ENCODE measurements at regions not wholly inside any gene's neighbourhood (a gene's known extent, or its start where the extent isn't known, plus 50 kb on each side); places are given as distances from the start of the nearest gene placed in this dataset.
A peak's percentile ranks its signal among the peaks of the same experiment; 100 is the strongest.
"Not testable (repeated sequence)": the region's sequence is repeated elsewhere in the genome, so short reads cannot be mapped to it uniquely, and the experiment has no call there.

DNA sequence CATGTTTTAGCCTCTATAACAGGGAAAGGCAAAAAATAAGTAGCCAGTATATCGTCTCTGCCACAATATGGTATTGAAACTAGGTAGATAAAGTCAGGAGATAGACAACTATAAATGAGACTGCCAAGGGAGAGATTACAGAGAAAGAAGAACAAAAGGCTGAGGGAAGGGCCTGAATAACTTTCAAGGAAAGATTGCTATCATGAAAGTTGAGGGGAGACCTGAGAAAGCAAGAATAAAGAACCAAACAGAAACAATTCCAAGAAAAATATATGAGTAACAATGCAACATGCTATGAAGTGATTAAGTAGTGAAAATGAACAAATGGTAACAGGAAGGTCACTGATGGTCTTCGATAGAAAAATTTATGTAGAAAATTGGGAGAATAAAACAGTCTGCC lies 690.1 kb downstream of the METTL15 start:
- peak overlapping the region; percentile 23; the same call in 1 of the 2 replicates for H2AFZ ChIP-seq
- no peaks in the 10 kb centered on the region for H3K9me2 ChIP-seq (ENCODE audit: insufficient read depth)
- no peaks in the 10 kb centered on the region for H3K79me2 ChIP-seq (ENCODE audit: insufficient read depth)
- no peaks in the 10 kb centered on the region for H3K27me3 ChIP-seq (replicated peaks; ENCODE audit: insufficient read depth)
- H3K9me3 ChIP-seq (ENCODE audit: low read depth) = no peaks in the 10 kb centered on the region
- no peaks in the 10 kb centered on the region for H3K4me1 ChIP-seq (ENCODE audit: insufficient read depth)
- H3F3A ChIP-seq (ENCODE audit: insufficient read depth) = no peaks in the 10 kb centered on the region
- no peak for DNase-seq
- WGBS, 2 experiments (ENCODE audit: low coverage in 1 of 2, low lambda C conversion rate in 2 of 2, missing lambda C conversion rate in 2 of 2) = 16 to 29% methylated on average over 2 of the region's 2 CpGs
- no peak overlapping the region for H3K4me2 ChIP-seq (ENCODE audit: unreplicated experiment)
- H3K36me3 ChIP-seq (ENCODE audit: low read depth) = no peaks in the 10 kb centered on the region
- no peaks in the 10 kb centered on the region for H4K20me1 ChIP-seq (ENCODE audit: insufficient read depth)
- in situ Hi-C loops (cut with MboI) = no loop called here
- no peak overlapping the region for H3K4me3 ChIP-seq
- no peak for TF ChIP-seq EZH2phosphoT487 (IDR thresholded peaks at IDR 0.05; ENCODE audit: insufficient read depth, low read depth)
- no peak for TF ChIP-seq EZH2 (IDR thresholded peaks at IDR 0.05; ENCODE audit: insufficient read depth, poor library complexity, severe bottlenecking)
- no peak overlapping the region for H3K9ac ChIP-seq
- H3K27ac ChIP-seq = no peak overlapping the region

DNA sequence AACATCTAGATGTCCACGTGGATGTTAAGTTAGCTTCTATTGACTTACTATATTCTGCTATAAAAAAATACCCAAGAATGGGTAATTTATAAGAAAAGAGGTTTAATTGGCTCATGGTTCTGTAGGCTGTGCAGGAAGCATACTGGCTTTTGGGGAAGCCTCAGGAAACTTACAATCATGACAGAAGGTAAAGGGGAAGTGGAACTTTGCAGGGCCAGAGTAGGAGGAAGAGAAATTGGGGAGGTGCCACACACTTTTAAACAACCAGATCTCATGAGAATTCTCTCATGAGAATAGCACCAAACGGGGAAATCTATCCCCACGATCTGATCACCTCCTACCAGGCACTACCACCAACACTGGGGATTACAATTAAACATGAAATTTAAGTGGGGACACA lies 689.3 kb downstream of the METTL15 start:
- Histone ChIP-seq H3K9me3 (ENCODE audit: low read depth) (no peaks in the 10 kb centered on the region), H3K4me1 (ENCODE audit: insufficient read depth) (no peaks in the 10 kb centered on the region), H3K4me3 (no peak overlapping the region), H3F3A (ENCODE audit: insufficient read depth) (no peaks in the 10 kb centered on the region), H3K9ac (no peak overlapping the region), H3K36me3 (ENCODE audit: low read depth) (no peaks in the 10 kb centered on the region), H3K9me2 (ENCODE audit: insufficient read depth) (no peaks in the 10 kb centered on the region), H3K27ac (no peak overlapping the region), H3K27me3 (replicated peaks; ENCODE audit: insufficient read depth) (no peaks in the 10 kb centered on the region), H3K79me2 (ENCODE audit: insufficient read depth) (no peaks in the 10 kb centered on the region), H2AFZ (no peak overlapping the region), H4K20me1 (ENCODE audit: insufficient read depth) (no peaks in the 10 kb centered on the region), H3K4me2 (ENCODE audit: unreplicated experiment) (no peak overlapping the region)
- WGBS, 2 experiments (ENCODE audit: low coverage in 1 of 2, low lambda C conversion rate in 2 of 2, missing lambda C conversion rate in 2 of 2) = 21 to 34% methylated on average over 3 of the region's 3 CpGs
- no peak for DNase-seq
- in situ Hi-C loops (cut with MboI) = no loop called here
- TF ChIP-seq EZH2phosphoT487 (IDR thresholded peaks at IDR 0.05; ENCODE audit: insufficient read depth, low read depth) (no peak), EZH2 (IDR thresholded peaks at IDR 0.05; ENCODE audit: insufficient read depth, poor library complexity, severe bottlenecking) (no peak)

DNA sequence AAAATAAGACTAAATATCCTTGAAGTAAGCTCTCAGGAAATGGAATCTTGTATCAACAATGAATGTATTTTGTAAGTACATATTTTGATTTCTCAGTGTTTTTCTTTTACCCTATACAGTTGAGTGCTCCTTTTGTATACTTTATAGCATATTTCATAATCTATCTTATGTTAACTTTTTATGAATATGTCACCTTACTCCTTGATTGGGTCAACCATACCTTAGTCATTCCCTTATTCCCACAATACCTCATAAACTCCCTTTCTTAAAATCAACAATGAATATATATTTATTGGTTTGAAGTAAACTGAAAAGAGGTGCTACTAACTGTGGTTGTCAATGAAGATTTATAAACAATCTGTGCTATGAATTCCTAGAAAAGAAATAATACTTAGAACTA lies 686.2 kb downstream of the METTL15 start:
- H4K20me1 ChIP-seq (ENCODE audit: insufficient read depth) = no peaks in the 10 kb centered on the region
- no peaks in the 10 kb centered on the region for H3F3A ChIP-seq (ENCODE audit: insufficient read depth)
- no peak overlapping the region for H2AFZ ChIP-seq
- H3K9ac ChIP-seq = no peak overlapping the region
- H3K36me3 ChIP-seq (ENCODE audit: low read depth) = no peaks in the 10 kb centered on the region
- H3K27me3 ChIP-seq (replicated peaks; ENCODE audit: insufficient read depth) = no peaks in the 10 kb centered on the region
- TF ChIP-seq EZH2phosphoT487 (IDR thresholded peaks at IDR 0.05; ENCODE audit: insufficient read depth, low read depth) (no peak), EZH2 (IDR thresholded peaks at IDR 0.05; ENCODE audit: insufficient read depth, poor library complexity, severe bottlenecking) (no peak)
- no peak overlapping the region for H3K4me3 ChIP-seq
- H3K4me2 ChIP-seq (ENCODE audit: unreplicated experiment) = no peak overlapping the region
- no peaks in the 10 kb centered on the region for H3K79me2 ChIP-seq (ENCODE audit: insufficient read depth)
- H3K27ac ChIP-seq = no peak overlapping the region
- H3K4me1 ChIP-seq (ENCODE audit: insufficient read depth) = no peaks in the 10 kb centered on the region
- H3K9me3 ChIP-seq (ENCODE audit: low read depth) = no peaks in the 10 kb centered on the region
- DNase-seq = no peak
- in situ Hi-C loops (cut with MboI) = no loop called here
- H3K9me2 ChIP-seq (ENCODE audit: insufficient read depth) = no peaks in the 10 kb centered on the region

DNA sequence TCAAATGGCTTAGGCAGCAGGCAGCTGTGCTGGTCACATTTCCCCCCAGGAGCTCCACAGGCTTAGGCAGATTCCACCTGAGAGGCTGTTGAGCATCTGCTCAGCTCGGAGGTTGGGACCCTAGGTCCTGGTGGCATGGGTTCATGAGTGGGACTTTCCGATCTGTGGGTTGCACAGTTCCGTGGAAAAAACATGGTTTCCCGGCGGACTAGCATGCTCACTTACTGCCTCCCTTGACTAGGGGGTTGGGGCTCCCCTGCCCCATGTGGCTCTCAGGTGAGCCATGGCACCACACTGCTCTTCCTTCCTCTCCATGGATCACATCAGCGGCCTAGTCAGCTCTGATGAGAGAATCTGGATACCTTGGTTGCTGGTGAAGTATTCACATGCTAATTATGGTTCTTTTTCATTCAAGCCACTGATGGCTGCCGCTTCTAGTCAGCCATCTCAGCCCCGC lies 685.1 kb downstream of the METTL15 start:
- no peaks in the 10 kb centered on the region for H4K20me1 ChIP-seq (ENCODE audit: insufficient read depth)
- H2AFZ ChIP-seq = no peak overlapping the region
- no peaks in the 10 kb centered on the region for H3K9me3 ChIP-seq (ENCODE audit: low read depth)
- H3K4me1 ChIP-seq (ENCODE audit: insufficient read depth) = no peaks in the 10 kb centered on the region
- no peak overlapping the region for H3K27ac ChIP-seq
- no peak overlapping the region for H3K4me3 ChIP-seq
- TF ChIP-seq EZH2phosphoT487 (IDR thresholded peaks at IDR 0.05; ENCODE audit: insufficient read depth, low read depth) (no peak), EZH2 (IDR thresholded peaks at IDR 0.05; ENCODE audit: insufficient read depth, poor library complexity, severe bottlenecking) (no peak)
- H3K27me3 ChIP-seq (replicated peaks; ENCODE audit: insufficient read depth) = no peaks in the 10 kb centered on the region
- no peaks in the 10 kb centered on the region for H3K36me3 ChIP-seq (ENCODE audit: low read depth)
- in situ Hi-C loops (cut with MboI) = no loop called here
- no peak overlapping the region for H3K9ac ChIP-seq
- no peak overlapping the region for H3K4me2 ChIP-seq (ENCODE audit: unreplicated experiment)
- no peaks in the 10 kb centered on the region for H3K79me2 ChIP-seq (ENCODE audit: insufficient read depth)
- no peak for DNase-seq
- 60 to 61% methylated on average over 8 of the region's 8 CpGs for WGBS, 2 experiments (ENCODE audit: low coverage in 1 of 2, low lambda C conversion rate in 2 of 2, missing lambda C conversion rate in 2 of 2)
- H3K9me2 ChIP-seq (ENCODE audit: insufficient read depth) = no peaks in the 10 kb centered on the region
- H3F3A ChIP-seq (ENCODE audit: insufficient read depth) = no peaks in the 10 kb centered on the region

DNA sequence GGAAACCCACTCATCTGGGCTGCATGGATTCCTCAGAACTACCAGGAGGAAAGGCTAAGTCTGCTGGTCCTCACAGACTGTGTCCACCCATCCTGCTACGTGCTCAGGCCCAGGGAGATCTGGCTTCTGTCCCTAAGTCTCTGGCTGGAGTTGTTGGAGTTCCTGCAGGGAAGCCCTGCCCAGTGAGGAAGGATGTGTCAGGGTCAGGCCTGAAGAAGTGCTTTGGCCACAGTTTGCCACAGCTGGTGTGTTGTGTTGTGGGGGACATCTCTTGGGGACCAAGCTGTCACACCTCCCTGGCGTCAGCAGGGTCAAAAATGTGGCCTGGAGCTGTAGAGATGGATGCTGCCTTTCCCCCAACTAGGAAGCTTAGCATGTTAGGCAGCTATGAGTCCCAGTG lies 684.7 kb downstream of the METTL15 start:
- H3K9me3 ChIP-seq (ENCODE audit: low read depth) = no peaks in the 10 kb centered on the region
- no peak overlapping the region for H3K27ac ChIP-seq
- 26 to 36% methylated on average over 2 of the region's 2 CpGs for WGBS, 2 experiments (ENCODE audit: low coverage in 1 of 2, low lambda C conversion rate in 2 of 2, missing lambda C conversion rate in 2 of 2)
- DNase-seq = no peak
- no peak overlapping the region for H2AFZ ChIP-seq
- no peaks in the 10 kb centered on the region for H4K20me1 ChIP-seq (ENCODE audit: insufficient read depth)
- H3F3A ChIP-seq (ENCODE audit: insufficient read depth) = no peaks in the 10 kb centered on the region
- no peak for TF ChIP-seq EZH2phosphoT487 (IDR thresholded peaks at IDR 0.05; ENCODE audit: insufficient read depth, low read depth)
- no peak for TF ChIP-seq EZH2 (IDR thresholded peaks at IDR 0.05; ENCODE audit: insufficient read depth, poor library complexity, severe bottlenecking)
- H3K79me2 ChIP-seq (ENCODE audit: insufficient read depth) = no peaks in the 10 kb centered on the region
- H3K9me2 ChIP-seq (ENCODE audit: insufficient read depth) = no peaks in the 10 kb centered on the region
- H3K4me1 ChIP-seq (ENCODE audit: insufficient read depth) = no peaks in the 10 kb centered on the region
- H3K36me3 ChIP-seq (ENCODE audit: low read depth) = no peaks in the 10 kb centered on the region
- no peaks in the 10 kb centered on the region for H3K27me3 ChIP-seq (replicated peaks; ENCODE audit: insufficient read depth)
- no peak overlapping the region for H3K9ac ChIP-seq
- in situ Hi-C loops (cut with MboI) = no loop called here
- H3K4me2 ChIP-seq (ENCODE audit: unreplicated experiment) = no peak overlapping the region
- H3K4me3 ChIP-seq = no peak overlapping the region

DNA sequence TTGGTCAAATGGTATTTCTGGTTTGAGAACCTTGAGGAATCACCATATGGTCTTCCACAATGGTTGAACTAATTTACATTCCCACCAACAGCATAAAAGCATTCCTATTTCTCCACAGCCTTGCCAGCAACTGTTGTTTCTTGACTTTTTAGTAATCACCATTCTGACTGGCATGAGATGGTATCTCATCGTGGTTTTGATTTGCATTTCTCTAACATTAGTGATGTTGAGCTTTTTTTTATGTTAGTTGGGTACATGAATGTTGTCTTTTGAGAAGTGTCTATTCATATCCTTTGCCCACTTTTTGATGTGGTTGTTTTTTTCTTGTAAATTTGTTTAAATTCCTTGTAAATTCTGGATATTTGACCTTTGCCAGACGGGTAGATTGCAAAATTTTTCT lies 679.7 kb downstream of the METTL15 start:
- H3K27me3 ChIP-seq (replicated peaks; ENCODE audit: insufficient read depth); H3K36me3 ChIP-seq (ENCODE audit: low read depth); H3K27ac ChIP-seq; H3F3A ChIP-seq (ENCODE audit: insufficient read depth); H3K9ac ChIP-seq; H2AFZ ChIP-seq; H3K9me3 ChIP-seq (ENCODE audit: low read depth); in situ Hi-C loops (cut with MboI); H3K4me1 ChIP-seq (ENCODE audit: insufficient read depth); H3K79me2 ChIP-seq (ENCODE audit: insufficient read depth); H3K4me3 ChIP-seq; H3K9me2 ChIP-seq (ENCODE audit: insufficient read depth); H4K20me1 ChIP-seq (ENCODE audit: insufficient read depth): not testable (repeated sequence)
- WGBS, 2 experiments (ENCODE audit: low coverage in 1 of 2, low lambda C conversion rate in 2 of 2, missing lambda C conversion rate in 2 of 2) = 15 to 22% methylated on average over 2 of the region's 2 CpGs
- peak overlapping the region; percentile 11 for H3K4me2 ChIP-seq (ENCODE audit: unreplicated experiment)
- peak; percentile 19 for DNase-seq
